Muscle of back (tissue), 3 donors: ENCODE measurements at regions not wholly inside any gene's neighbourhood (a gene's known extent, or its start where the extent isn't known, plus 50 kb on each side); places are given as distances from the start of the nearest gene placed in this dataset.
A peak's percentile ranks its signal among the peaks of the same experiment; 100 is the strongest.

ENCODE experiments used
- DNase-seq, 3 donors: peaks; one replicate each; pipeline versions ENCODE4 v3.0.0 to v3.0.0-alpha.2; 2013

DNA sequence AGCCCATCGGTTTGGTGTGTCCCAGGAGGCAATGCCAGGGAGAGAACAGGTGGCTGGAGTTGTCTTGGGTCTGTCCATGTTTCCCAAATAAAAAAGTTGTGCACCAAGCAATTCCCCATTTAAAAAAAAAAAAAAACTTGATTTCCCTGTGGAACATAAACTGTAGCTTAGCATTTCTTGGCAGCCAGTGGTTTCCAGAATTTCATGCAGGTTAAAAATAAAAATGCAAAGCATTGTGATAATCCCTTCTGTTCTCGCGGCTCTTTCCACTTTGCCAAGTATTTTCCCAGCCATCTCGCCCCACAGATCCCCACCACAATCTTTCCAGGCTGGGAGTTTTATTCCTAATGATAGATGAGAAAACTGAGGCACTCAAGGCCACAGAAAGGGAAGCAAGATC is 51.4 kb upstream of the MSX1 start:
- no peak for DNase-seq

- DNase-seq: peak in 1 of 3 donors; percentile 23
Observed at GRCh38 chr4:4805887-4806286, 53.6 kb upstream of the MSX1 start.

DNA sequence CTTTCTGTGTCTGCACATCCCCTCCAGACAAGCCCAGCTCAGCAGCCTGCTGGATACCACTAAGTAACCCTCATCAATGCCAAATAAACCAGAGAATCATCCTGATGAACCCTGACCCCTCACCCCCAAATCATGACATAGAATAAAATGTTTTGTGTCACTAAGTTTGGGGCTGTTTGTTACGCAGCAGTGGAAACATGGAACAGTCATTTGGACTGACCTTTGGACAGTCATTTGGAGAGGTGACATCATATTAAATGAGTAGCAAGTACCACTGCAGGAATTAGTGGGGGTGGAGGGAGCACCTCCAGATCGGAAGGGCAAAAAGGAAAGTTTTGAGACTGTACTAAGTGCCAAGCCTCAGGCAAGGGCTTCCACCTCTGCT is 55.6 kb upstream of the MSX1 start:
- no peak for DNase-seq

GRCh38 chr4:4803216-4803911 is 56.1 kb upstream of the MSX1 start:
- DNase-seq: no peak

GRCh38 chr4:4800646-4801408 is 58.6 kb upstream of the MSX1 start:
- DNase-seq: peak in 1 of 3 donors; percentile 31

- DNase-seq: no peak
Observed at GRCh38 chr4:4794421-4794820, 65.0 kb upstream of the MSX1 start.

DNA sequence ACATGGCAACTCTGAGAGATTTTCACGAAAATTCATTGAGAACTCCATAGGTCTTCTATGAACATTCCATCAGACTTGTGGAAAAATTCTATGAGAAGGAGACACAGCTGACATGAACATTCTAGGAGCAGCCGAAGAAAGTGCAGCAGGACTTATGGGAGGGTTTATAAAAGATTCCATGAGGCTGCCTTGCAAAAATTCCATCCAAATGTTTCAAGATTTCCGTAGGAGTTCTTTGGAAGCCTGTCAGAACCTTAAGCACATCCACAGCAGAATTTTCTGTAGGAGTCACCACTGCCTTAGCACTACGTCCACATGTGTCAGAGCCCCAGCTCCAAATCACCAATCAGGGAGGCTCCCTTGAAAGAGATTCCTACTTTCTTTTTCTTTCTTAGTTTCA is 67.0 kb upstream of the MSX1 start:
- DNase-seq: peak; percentile 33 to 74 (median 62)

- DNase-seq: peak in 2 of 3 donors; percentile 42 to 65
Observed at GRCh38 chr4:4791299-4792111, 68.0 kb upstream of the MSX1 start.

DNA sequence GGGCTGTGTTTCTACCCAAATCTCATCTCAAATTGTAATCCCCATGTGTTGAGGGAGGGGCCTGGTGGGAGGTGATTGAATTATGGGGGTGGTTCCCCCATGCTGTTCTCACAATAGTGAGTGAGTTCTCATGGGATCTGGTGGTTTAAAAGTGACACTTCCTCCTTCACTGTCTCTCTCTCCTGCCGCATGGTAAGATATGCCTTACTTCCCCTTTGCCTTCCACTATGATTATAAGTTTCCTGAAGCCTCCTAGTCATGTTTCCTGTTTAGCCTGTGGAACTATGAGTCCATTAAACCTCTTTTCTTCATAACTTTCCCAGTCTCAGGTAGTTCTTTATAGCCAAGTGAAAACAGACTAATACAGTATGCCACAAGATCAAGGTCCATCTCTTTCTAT is 70.0 kb upstream of the MSX1 start:
- no peak for DNase-seq

DNA sequence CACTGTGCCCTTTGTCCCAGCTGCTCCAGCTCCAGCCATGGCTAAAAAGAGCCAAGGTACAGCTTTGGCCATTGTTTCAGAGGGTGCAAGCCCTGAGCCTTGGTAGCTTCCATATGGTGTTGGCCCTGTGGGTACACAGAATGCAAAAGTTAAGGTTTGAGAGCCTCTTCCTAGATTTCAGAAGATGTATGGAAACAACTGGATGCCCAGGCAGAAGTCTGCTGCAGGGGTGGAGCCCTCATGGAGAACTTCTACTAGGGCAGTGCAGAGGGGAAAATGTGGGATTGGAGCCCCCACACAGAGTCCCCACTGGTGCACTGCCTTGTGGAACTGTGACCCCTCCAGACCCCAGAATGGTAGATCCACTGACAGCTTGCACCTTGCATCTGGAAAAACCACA is 70.9 kb upstream of the MSX1 start:
- DNase-seq: no peak

DNA sequence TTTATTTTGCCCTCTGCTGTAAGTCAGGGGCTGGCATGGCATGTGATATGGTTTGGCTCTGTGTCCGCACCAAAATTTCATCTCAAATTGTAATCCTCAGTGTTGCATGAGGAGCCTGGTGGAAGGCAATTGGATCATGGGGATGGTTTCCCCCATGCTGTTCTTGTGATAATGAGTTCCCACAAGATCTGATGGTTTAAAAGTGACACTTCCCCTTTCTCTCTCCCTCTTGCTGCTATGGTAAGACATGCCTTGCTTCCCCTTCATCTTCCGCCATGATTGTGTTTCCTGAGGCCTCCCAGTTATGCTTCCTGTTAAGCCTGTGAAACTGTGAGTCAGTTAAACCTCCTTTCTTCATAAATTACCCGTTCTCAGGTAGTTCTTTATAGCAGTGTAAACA is 72.0 kb upstream of the MSX1 start:
- DNase-seq: no peak

- no peak for DNase-seq
Observed at GRCh38 chr4:4784379-4784778, 75.1 kb upstream of the MSX1 start.

DNA sequence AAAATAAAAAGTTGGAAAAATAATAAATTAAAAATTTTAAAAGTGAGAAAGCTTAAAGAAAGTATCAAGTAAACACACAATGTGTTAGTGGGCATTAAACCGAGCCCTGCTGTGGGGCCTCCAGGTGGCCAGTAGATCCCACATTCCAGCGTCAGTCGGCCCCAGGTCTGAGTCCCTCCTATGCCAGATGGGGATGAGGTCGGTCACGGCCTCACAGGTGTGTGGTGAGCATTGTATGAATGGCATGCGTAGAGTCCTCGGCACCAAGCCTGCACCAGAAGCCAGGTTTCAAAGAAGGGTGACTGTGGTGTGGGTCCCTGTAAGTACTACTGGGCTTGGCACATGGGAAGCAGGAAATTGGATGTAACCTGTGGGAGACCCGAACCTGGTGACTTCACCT is 75.6 kb upstream of the MSX1 start:
- DNase-seq: no peak

GRCh38 chr4:4782969-4783368 is 76.5 kb upstream of the MSX1 start:
- no peak for DNase-seq

- DNase-seq: peak; percentile 24 to 60 (median 52)
Observed at GRCh38 chr4:4781936-4782707, 77.3 kb upstream of the MSX1 start.

DNA sequence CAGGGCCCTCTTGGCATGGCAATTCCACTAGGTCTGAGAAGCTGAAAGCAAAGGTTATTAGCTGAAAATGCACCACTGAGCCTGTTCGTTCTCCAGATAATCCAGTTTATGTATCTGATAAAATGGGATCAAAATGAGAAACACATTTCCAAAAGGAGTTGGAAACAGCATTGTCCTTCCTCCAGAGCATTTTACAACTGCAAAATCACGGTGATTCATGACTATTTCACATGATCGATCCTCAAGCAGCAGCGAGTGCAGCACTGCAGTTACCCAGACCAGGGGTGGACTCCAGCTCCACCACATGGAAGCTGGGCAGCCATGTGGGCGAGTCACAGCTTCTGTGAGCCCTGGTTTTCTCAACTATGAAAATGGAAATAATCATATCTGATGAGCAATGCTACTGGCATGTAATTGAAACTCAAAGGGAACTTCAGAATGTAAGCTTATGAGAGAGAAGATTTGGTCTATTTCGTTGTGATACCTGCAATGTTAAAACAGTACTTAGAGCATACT is 78.7 kb upstream of the MSX1 start:
- DNase-seq: peak in 1 of 3 donors; percentile 65

DNA sequence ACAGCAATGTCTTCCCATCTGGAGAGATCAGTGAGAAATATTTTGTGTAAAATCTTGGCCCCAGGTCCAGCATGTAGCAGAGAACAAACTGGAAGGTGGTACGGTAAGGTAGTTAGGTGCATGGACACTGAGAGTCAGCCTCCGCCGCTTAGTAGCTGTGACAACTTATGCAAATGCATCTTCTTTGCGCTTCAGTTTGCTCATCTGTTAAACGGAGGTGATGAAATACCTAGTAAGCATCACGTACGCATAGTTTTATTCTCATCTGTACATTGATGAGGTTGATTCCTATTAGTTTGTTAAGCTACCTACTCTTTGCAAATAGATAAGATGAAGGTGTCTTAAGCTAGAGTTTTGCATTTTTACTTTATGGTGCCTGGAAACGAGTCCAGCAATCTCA is 80.0 kb upstream of the MSX1 start:
- no peak for DNase-seq

- DNase-seq: no peak
Observed at GRCh38 chr4:4779054-4779453, 80.4 kb upstream of the MSX1 start.

- no peak for DNase-seq
Observed at GRCh38 chr4:4778554-4778953, 80.9 kb upstream of the MSX1 start.

DNA sequence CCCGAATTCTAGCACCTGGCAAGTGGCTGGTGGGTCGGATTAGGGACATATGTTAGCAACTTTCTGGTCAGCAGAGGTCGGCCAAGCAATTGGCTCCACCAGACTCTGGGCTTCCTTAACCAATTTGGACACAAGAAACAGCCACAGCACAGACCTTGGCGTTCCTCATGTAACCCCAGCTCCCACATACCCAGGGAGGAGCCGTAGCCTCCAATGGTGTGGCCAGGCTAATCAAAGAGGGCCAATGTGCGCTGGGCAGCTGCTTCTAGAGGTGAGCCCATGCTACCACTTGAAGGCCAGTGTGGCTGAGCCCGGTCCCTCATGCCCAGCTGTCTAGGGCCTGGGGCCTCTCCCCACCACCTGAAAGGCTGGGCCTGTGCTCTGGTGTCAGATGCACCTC is 82.5 kb upstream of the MSX1 start:
- no peak for DNase-seq

GRCh38 chr4:4776335-4776734 is 83.1 kb upstream of the MSX1 start:
- no peak for DNase-seq
